ENCODE measurements at regions not wholly inside any gene's neighbourhood (a gene's known extent, or its start where the extent isn't known, plus 50 kb on each side); places are given as distances from the start of the nearest gene placed in this dataset.
A peak's percentile ranks its signal among the peaks of the same experiment; 100 is the strongest.

DNA sequence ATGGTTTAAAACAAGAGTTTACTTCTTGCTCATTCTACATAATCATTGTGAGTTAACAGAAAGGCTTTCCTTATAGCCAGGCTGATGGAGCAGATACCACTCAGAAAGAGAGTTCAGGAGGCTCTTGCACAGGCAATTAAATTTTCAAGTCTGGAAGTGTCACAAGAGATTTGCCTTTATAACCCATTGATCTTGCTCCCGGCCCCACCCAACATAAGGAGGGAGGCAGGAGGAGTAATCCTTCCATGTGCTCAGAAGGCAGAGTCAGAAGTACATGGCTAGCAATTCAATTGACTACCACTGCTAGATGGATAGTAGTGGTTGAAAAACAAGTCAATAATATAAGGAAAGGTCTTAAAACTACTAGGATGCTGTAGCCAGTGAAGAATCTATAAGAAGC, 346.3 kb upstream of the CDH11 start:
- DNase-seq, result no peak

DNA sequence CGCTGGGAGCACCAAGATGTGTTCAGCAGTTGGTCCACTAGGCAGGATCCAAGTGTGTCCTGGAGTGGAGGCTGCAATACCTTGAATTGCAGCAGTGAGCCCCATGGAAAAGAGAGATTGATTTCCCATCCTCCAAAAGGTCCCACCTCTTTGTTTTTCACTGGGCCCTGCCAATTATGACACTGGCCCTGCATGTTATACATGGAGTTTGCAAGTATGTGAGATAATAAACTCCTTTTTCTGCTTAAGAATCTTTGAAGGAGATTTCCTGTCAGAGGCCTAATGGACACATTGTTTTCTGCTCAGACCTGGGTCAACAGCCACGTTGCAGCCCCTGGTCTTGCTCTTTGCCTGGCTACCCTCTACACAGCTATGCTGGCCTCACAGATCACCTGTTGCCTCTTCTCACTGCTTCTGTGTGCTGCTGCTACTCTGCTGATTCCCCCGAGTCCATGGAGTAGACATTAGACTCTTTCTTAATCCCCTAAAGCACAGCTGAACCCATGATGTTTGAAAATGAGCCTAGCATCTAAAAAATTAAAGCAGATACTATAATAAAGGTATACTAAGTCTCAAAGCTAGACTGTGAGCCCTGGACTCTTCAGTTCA, 341.9 kb upstream of the CDH11 start:
- DNase-seq, result no peak

DNA sequence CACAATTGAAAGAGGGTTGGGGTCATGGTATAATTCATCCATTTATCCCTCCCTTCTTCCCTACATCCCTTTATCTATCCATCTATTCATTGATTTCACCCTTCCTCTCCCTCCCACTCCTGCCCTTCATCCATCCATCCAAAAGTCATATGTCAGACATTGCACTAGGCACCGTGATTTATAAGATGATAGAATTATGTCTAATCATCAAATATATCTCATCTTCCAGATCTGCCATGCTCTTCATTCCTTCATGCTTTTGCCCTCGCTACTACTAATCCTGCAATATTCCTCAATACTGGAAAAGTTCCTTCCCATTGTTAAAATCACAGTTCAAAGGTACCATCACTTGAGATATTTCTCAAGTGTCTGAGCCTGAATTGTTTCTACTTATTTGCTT, 335.2 kb upstream of the CDH11 start:
- DNase-seq, result no peak

DNA sequence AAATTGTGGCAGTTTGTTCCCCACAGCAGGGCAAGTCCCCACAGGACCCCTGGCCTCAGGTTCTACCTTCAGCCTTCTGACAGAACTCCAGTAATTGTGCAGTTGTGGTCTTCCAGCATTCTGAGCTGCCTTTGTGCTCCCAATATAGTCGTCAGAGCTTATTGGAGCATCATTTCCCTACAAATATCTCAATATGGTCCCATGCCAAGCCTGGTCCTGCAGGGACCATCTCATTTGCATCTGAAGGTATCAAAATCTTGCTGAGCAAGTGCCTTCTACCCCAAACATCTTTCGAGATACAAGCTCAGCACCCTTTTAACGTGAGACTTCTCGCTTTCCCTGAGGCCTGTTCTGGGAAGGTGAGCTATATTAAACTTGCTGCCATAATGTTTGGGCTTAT, 333.9 kb upstream of the CDH11 start:
- DNase-seq, result no peak

DNA sequence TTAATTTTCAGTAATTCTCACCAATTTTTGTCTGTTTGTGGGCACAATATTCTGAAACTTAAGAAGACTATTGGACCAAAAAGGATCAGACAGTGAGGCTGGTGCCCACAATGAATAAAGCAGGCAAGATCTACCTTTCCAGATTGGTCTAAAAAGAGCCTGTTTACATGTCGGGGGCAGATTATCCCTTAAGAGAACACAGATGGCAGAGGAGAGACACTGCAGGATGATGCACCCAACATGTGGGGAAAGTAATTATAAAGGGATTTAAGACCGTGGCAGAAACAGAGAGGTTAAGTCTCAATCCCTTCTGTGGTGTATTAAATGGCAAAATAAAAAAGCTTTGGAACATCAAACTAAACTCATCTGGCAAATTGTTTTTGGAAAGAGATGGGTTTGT, 331.8 kb upstream of the CDH11 start:
- DNase-seq, result no peak

DNA sequence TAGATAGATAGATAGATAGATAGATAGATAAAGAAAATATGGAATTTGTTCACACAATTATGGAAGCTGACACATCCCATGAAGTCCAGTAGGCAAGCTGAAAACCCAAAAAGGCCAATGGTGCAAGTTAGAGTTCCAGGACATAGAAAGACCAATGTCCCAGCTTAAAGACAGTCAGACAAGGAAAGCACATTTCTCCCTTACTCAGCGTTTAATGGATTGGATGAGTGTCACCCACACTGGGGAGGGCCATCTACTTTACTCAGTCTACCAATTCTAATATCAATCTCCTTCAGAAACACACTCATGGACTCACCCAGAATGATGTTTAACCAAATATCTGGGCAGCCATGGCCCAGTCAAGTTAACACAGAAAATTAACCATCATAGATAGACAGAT, 327.7 kb upstream of the CDH11 start:
- no peak for DNase-seq

DNA sequence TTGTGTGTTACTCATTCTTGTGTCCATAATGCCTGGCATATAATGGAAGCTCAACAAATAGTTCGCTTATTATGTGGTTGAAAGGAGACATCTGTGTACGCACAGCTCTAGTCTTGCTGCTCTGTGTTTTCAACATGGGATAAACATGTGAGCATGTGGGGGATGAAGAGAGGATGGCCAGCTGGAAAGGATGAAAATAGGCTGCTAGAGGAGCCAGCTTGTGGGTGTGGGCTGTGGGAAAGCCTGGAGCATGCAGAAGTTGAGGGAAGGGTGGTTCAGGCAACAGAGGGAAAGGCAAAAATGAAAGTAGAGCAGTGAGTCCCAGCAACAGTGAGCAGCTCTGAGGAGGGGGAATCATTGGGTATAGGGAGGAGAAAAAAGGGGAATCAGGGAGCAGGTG, 324.6 kb upstream of the CDH11 start:
- DNase-seq, result no peak

DNA sequence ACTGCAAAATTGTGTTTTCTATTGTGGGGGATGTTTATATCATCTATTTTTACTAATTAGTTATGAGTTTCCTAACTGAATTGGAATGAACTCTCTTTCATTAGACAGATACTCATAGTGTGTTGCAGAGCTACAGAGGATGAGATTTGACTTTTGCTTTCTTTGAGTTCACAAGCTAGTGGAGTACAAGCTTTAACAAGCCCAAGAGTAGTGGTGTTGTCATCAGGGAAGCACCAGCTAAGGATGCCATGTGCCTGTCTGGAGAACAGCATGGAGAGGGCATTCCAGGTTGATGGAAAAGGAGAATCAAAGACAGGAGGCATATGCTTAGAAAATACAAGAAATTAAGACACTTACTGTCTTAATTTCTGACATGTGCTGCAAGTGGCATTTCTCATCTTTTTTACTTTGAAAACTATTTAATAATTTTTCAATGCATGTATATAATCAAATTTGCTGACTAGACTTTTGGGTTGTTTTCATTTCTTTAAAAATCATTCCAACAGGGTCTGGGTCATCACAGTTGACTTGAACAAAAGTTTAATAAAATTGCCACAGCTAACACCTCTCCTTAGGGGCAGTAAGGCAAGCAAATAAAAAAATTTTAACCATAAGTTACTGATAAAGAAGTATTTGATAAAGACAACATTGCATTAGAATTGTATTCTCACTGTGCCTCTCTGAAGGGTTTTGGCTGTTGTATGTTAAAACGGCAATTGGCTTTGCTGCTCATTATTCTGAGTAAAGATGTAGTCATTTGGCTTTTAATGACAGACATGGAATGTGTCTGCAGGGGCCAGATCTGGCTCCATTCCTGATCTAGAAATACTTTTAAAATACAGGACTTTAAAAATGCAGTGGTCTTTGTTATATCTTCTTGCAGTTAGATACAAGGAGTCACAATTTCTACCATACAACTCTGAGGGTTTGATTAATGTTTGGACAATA, 323.7 kb upstream of the CDH11 start:
- DNase-seq, result no peak

DNA sequence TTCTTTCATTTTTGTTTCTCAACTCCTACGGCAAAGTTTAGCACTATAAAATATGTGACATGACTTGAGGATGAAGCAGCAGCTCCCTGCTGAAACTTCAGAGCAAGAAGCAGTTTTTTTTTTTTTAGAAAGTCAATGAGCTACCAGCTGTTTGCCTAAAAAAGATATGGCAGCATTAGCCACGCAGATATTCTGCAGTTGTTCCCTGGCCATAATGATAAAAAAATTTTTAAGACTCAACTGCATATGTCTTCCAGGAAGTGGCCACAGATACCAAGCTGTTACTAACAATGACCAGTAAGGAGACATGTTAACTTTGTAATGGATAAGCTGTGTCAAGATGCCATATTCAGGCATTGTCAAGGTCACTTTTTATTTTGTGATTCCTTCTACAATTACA, 319.6 kb upstream of the CDH11 start:
- DNase-seq, result no peak

DNA sequence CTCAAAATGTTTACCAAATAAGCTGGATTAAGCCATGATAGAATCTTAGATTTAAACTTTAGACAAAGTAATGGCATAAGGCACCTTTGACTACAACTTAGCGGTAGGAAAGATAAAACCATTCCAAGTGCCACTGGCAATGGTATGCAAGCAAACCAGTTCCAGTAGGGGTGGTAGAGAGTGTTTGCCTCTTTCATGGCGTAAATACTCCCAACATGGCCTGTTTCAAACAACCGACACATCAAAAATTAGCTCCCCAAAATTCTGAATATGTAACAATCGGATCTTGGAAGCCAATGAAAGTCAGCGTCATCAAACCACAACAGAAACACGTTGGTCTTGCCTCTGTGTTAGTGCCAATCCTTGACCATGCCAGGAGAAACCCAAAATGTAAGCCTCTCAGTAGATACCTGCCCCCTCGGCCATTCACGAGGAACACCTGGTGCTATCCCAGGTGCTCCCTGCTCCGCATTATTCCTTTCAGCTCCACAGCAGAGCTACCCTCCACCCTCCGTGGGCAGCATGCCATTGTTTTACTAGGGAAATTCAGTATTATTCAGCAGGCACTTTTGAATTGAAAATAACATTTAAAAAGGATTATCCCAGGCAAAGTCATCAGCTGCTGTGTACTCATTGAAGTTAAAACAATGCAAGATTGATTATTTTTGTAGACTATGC, 307.8 kb upstream of the CDH11 start:
- DNase-seq, result no peak

DNA sequence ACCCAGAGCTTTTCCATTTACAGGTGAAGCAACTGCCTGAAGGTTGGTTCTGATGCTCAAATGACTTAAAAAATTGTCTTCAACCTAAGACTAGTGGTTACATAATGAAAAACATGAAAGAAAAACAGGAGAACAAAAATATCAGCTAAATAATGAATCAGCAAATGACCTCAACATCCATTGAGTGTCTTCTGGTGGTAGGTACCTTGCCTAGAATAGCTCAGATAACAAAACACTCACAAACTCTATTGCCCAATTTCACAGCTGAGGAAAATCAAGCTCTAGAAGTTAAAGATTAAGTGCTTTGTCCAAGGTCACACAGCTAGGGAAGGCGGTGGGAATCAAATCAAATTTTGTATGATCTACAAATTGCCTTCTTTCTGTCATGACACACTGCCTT, 304.6 kb upstream of the CDH11 start:
- no peak for DNase-seq

DNA sequence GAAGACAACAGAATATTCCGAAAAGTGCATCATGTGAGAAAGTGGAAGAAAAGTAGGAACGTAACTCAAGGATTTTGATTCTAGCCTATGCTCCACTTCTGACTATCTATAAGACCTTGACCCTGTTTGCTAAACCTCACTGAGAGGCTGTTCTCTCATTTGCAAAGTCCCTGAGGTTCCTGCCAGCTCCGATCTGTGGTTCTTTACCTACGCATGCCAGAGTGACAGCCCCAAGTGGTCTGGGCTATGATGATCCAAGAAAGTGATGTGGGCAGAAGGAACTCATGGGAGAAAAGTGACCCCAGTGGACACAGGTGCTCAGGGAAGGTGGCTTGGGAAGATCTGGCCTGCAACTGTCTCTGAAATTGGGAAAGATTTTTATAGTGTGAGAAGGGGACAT, 301.1 kb upstream of the CDH11 start:
- no peak for DNase-seq

DNA sequence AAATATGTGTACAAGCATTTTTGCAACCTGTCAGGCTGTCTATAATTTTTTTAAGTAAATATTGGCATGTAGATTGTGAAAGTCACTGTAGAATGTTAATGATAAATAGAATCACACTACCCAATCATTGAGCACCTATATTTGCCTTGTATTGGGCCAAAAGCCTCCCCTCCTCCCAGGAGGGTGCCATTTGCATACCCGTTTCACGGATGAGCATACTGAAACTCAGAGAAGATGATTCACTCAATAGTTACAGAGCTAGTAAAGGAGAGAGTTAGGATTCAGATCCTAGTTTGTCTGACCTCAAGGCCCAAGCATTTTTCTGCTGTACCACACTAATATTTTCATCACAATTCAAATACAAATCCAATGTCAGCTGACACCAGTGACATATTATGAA, 299.7 kb upstream of the CDH11 start:
- no peak for DNase-seq

DNA sequence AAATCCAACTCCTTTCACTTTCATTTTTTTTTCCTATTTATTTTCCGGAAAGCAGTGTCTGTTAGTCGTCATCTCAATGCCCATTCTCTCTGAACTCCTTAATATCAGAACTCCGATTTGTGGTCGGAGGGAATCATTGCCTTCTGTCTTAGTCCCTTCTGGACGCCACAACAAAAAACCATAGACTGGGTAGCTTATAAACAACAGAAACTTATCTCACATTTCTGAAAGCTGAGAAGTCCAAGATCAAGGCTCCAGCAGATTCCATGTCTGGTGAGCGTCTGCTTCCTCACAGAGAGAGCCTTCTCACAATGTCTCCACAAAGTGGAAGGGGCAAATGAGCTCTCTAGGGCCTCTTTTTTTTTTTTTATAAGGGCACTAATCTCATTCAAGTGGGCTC, 296.6 kb upstream of the CDH11 start:
- no peak for DNase-seq

DNA sequence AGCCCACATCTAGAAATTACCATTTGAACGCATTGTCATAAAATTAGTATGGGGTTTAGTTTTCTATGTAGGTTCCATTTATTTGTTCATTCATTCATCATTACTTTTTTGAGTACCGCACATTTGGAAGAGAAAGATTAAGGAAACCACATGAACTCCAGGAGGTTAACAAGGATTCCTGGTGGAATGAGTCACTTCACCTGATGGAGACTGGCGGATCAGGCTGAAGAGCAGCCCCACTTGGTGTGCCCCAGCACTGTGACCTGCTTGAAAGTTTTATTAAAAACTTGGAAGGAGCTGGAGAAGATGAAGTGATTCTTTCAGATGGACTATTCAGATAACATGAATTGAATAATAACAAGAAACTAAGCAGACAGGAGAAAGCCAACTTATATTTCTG, 293.6 kb upstream of the CDH11 start:
- no peak for DNase-seq

DNA sequence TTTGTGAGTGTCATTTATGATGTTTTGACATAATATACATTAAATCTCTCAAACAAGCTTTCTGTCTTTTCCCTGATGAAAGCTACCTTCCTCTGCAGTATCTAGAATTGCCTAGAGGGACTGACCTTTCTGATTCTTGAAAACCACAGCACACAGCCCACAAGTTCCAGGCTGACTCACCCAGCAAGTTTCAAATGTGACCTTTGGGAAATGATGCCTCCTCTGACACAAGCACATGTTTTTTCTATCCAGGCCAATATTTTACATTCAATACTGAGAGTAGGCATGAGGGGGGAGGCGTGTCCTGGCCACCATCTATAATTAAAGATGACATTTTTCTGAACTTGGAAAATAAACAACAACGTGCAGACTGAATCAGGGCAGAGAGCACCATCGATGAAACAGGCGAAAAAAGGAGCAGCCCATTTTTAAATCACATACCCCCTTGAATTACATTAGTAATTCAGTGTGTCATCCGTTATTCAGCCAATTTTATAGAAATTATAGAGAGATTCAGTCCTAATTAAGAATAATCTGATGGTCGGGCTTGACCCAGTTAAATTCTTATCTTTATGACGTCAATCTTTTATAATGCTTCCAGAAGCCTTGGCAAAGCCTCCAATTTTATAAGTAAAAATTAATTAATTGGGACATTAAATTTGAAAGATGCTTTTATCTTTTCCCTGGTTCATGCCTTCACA, 292.6 kb upstream of the CDH11 start:
- no peak for DNase-seq

DNA sequence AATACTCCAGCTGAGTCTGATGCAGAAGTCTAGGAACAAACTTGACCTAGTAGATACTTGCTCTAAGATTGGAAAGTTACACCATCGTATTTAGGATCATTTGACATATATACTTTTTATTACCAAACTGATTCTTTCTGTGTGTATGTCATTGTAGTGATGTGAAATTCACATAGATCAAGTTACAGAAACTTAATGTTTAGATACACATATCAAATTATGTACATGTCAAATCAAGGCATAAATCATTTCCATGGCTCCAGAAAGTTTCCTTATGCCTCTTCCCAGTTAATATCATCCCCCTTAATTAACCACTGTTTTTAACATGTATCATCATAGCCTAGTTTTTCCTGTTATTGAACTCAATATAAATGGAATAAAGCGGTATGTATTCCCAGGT, 292.0 kb upstream of the CDH11 start:
- no peak for DNase-seq

DNA sequence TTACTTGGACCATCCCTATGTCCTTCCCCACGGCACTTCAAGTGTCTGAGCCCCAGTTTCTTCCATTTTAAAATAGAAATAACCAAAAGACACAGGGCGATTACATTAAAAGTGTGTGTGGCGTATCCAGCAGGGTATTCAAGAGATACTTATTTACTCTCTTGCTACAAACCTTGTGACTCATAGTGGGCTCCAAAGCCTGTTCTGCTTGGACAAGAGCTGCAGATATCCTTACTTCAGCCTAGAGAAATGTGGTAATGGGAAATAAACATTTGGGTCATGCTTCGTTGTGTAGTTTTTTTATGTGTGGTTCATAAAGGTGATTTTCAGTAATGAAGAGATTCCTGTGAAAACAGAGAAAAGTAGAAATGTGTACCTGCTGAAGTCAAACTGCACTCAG, 288.9 kb upstream of the CDH11 start:
- DNase-seq, result no peak

DNA sequence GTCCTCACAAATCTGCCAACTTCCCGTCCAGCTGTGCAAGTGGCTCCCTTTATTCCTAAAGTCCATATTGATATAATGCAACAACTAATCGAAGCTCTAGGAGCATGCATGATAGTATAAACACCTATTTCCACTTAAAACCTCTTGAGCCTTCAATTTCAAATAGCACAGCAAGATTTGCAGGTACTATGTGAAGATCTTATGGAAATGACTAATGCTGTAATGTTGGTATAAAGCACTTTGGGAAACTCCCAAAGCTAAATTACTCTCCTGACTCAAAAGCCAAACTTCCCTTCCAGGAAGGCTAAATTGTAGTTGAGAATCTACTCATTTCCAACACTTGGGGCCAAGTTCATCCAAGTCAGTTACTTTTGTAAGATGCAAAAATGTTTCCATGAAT, 287.6 kb upstream of the CDH11 start:
- no peak for DNase-seq

DNA sequence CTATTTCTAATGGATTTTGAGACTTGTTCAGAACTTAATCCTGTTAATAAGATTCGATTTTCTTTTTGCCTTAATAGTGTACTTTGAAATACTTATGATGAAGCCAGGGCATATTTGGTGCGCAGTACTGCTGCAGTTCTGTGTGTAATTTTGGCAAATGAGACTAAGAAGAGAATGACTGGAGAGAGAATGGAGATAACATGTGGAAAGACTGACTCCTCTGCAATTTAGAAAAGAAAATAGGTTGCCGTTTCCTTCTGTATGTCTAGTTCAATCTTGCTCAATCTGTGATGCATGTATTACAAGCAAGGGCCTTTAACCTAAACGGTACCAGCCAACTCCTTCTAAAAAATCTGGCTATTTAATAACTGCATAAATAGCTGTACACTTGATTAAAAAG, 285.1 kb upstream of the CDH11 start:
- DNase-seq, result no peak

DNA sequence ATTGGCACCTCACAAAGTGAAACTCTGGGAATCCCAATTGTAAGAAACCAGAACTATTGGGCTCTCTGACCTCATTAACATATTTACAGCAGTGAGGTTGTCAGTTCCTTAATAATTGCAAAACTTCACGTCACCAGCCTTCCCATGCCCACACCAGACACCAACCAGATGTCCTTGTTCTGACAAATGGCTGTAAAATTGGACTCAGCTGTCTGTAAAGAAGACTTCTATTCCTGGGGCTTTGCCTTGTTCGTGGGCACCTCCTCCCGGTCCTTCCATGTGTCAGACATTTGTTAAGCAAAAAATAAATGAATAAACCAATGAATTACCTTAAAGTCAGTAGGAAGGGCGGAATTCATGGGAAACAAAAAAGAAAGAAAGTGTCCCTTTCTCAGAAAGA, 284.3 kb upstream of the CDH11 start:
- DNase-seq, result peak in 1 of 2 donors; percentile 1

DNA sequence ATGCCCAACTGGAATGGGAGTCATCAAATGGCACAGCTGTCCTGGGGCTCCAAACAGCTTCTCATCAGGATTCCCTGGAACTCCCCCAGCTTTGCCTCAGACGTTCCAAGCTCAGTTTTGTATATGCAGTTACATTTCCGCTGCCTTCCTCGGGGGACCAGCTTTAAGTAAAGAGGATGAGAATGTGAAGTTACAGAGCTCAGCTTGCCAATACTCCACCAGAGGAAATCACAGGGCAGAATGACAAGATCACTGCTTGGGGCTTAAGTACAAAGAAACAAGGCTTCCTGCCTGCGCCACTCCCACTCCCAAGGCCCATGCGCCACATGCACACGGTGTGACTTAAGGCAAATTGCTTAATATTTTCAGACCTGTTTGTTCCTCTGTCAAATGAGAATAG, 272.4 kb upstream of the CDH11 start:
- no peak for DNase-seq

DNA sequence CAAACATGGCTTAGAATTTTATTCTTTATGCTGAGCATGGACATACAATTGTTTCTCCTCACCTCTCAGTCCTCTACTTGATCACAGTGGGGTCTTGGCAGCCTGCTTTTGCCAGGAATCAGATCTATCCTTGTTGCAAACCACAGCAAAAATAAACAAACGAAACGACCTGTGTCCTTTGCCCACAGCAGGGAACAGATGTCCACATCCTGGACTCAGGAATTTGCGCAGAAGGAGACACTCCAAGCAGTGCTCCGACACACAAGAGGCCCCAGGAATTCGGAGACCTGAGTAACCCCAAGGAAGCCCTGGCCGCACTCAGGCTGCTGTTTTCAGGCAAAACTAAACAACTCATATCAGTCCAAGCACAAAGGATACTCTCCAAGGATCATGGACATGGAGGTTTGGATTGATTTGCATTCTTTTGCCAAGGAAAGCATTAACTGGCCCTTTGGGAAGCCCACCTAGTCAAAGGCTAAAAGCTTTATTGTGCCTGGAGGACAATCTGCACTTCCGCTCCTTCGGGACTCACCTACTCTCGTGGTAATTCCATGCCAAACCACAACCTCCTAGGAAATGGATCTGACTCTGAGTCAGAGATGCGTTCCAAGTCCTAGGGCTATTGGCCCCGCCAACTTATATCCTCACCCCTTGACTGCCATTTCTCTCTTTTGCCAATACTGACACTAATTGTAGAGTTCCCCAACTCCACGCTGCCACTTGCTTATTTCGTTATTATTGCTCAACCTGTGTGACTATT, 271.1 kb upstream of the CDH11 start:
- no peak for DNase-seq
